ENCODE measurements at regions not wholly inside any gene's neighbourhood (a gene's known extent, or its start where the extent isn't known, plus 50 kb on each side); places are given as distances from the start of the nearest gene placed in this dataset.

- TF ChIP-seq CTCF (IDR thresholded peaks at IDR 0.05) (no peak), POLR2A (IDR thresholded peaks at IDR 0.05) (no peak)
Observed at GRCh38 chr10:2230478-2230877, 493.2 kb upstream of the ADARB2 start.
